HEK293 (cell line): ENCODE measurements at regions not wholly inside any gene's neighbourhood (a gene's known extent, or its start where the extent isn't known, plus 50 kb on each side); places are given as distances from the start of the nearest gene placed in this dataset.

Source experiments
- BCL11B ChIP-seq: fragments of 450-650 bp; formaldehyde crosslinking; IDR thresholded peaks from 2 replicates; pipeline ENCODE4 v1.5.1; 2016; ENCODE audit warnings: low read depth, missing biosample characterization, missing genetic modification characterization
- GLI2 ChIP-seq: fragments of 450-650 bp; formaldehyde crosslinking; IDR thresholded peaks from 2 replicates; pipeline ENCODE4; 2017; ENCODE audit warnings: missing biosample characterization, missing genetic modification characterization, low read depth, borderline replicate concordance
- OSR2 ChIP-seq: fragments of 450-650 bp; formaldehyde crosslinking; IDR thresholded peaks from 2 replicates; pipeline ENCODE4 v1.5.1; 2016; ENCODE audit warnings: missing biosample characterization, missing genetic modification characterization
- SCRT1 ChIP-seq: fragments of 450-650 bp; formaldehyde crosslinking; IDR thresholded peaks from 2 replicates; pipeline ENCODE4 v1.5.1; 2016; ENCODE audit warnings: missing biosample characterization, missing genetic modification characterization, borderline replicate concordance
- ZBTB21 ChIP-seq: fragments of 450-650 bp; formaldehyde crosslinking; IDR thresholded peaks from 2 replicates; pipeline ENCODE4 v1.5.1; 2017; ENCODE audit warnings: missing biosample characterization, missing genetic modification characterization
- ZFP69B ChIP-seq: fragments of 450-650 bp; formaldehyde crosslinking; IDR thresholded peaks from 2 replicates; pipeline ENCODE4 v1.5.1; 2016; ENCODE audit warnings: missing biosample characterization, missing genetic modification characterization
- ZNF121 ChIP-seq: fragments of 450-650 bp; formaldehyde crosslinking; IDR thresholded peaks from 2 replicates; pipeline ENCODE4 v1.5.1; 2016; ENCODE audit warnings: missing biosample characterization, missing genetic modification characterization
- ZNF155 ChIP-seq: fragments of 450-650 bp; formaldehyde crosslinking; IDR thresholded peaks from 2 replicates; pipeline ENCODE4 v1.5.1; 2016; ENCODE audit warnings: missing biosample characterization, missing genetic modification characterization
- ZNF184 ChIP-seq: fragments of 450-650 bp; IDR thresholded peaks from 2 replicates; pipeline ENCODE4 v1.5.1; 2018; ENCODE audit warnings: missing biosample characterization, mild to moderate bottlenecking, missing genetic modification characterization
- ZNF311 ChIP-seq: fragments of 450-650 bp; formaldehyde crosslinking; IDR thresholded peaks from 2 replicates; pipeline ENCODE4 v1.5.1; 2017; ENCODE audit warnings: missing biosample characterization, missing genetic modification characterization, borderline replicate concordance
- ZNF341 ChIP-seq: fragments of 450-650 bp; formaldehyde crosslinking; IDR thresholded peaks from 2 replicates; pipeline ENCODE4; 2016; ENCODE audit warnings: low read depth, missing biosample characterization, missing genetic modification characterization
- ZNF366 ChIP-seq: fragments of 450-650 bp; formaldehyde crosslinking; conservative IDR thresholded peaks from 2 replicates; pipeline ENCODE4 v1.5.1; 2016; ENCODE audit warnings: missing biosample characterization, missing genetic modification characterization
- ZNF391 ChIP-seq: fragments of 450-650 bp; formaldehyde crosslinking; IDR thresholded peaks from 2 replicates; pipeline ENCODE4 v1.5.1; 2016; ENCODE audit warnings: low read depth, missing biosample characterization, missing genetic modification characterization, borderline replicate concordance
- ZNF529 ChIP-seq: fragments of 450-650 bp; formaldehyde crosslinking; IDR thresholded peaks from 2 replicates; pipeline ENCODE4 v1.5.1; 2017; ENCODE audit warnings: missing genetic modification characterization, missing biosample characterization; ENCODE audit not compliant: insufficient replicate concordance
- ZNF549 ChIP-seq: fragments of 450-650 bp; IDR thresholded peaks from 2 replicates; pipeline ENCODE4 v1.5.1; 2018; ENCODE audit warnings: missing biosample characterization, missing genetic modification characterization, mild to moderate bottlenecking, inconsistent platforms, moderate library complexity
- ZNF571 ChIP-seq: fragments of 450-650 bp; formaldehyde crosslinking; IDR thresholded peaks from 2 replicates; pipeline ENCODE4 v1.5.0; 2017; ENCODE audit warnings: missing biosample characterization, missing genetic modification characterization
- ZNF610 ChIP-seq: fragments of 450-650 bp; formaldehyde crosslinking; IDR thresholded peaks from 2 replicates; pipeline ENCODE4 v1.5.1; 2016; ENCODE audit warnings: missing biosample characterization, missing genetic modification characterization, borderline replicate concordance
- ZNF624 ChIP-seq: fragments of 450-650 bp; formaldehyde crosslinking; IDR thresholded peaks from 2 replicates; pipeline ENCODE4 v1.5.1; 2017; ENCODE audit warnings: missing biosample characterization, missing genetic modification characterization
- ZNF626 ChIP-seq: fragments of 450-650 bp; sonication (Bioruptor Pico); formaldehyde crosslinking; IDR thresholded peaks from 2 replicates; pipeline ENCODE4 v1.5.1; 2018; ENCODE audit warnings: missing biosample characterization, missing genetic modification characterization, inconsistent platforms
- ZNF629 ChIP-seq: fragments of 450-650 bp; formaldehyde crosslinking; IDR thresholded peaks from 2 replicates; pipeline ENCODE4 v1.5.1; 2017; ENCODE audit warnings: missing biosample characterization, missing genetic modification characterization
- ZNF791 ChIP-seq: fragments of 450-650 bp; formaldehyde crosslinking; IDR thresholded peaks from 2 replicates; pipeline ENCODE4 v1.5.1; 2016; ENCODE audit warnings: missing biosample characterization, missing genetic modification characterization
- TF ChIP-seq, protein P1 (sequence below): fragments of 450-650 bp; formaldehyde crosslinking; IDR thresholded peaks from 2 replicates; pipeline ENCODE4 v1.5.1; 2016; ENCODE audit warnings: missing biosample characterization, missing genetic modification characterization
- TF ChIP-seq, protein P2 (sequence below): fragments of 450-650 bp; formaldehyde crosslinking; IDR thresholded peaks from 2 replicates; pipeline ENCODE4; 2016; ENCODE audit warnings: missing biosample characterization, missing genetic modification characterization
- TF ChIP-seq, protein P3 (sequence below): fragments of 450-650 bp; formaldehyde crosslinking; IDR thresholded peaks from 2 replicates; pipeline ENCODE4 v1.5.1; 2016; ENCODE audit warnings: missing biosample characterization, missing genetic modification characterization, borderline replicate concordance
- TF ChIP-seq, protein P4 (sequence below): fragments of 450-650 bp; formaldehyde crosslinking; IDR thresholded peaks from 2 replicates; pipeline ENCODE4 v1.5.1; 2017; ENCODE audit warnings: missing biosample characterization, missing genetic modification characterization
- TF ChIP-seq, protein P5 (sequence below): fragments of 450-650 bp; formaldehyde crosslinking; IDR thresholded peaks from 2 replicates; pipeline ENCODE4 v1.5.1; 2016; ENCODE audit warnings: missing biosample characterization, missing genetic modification characterization

DNA sequence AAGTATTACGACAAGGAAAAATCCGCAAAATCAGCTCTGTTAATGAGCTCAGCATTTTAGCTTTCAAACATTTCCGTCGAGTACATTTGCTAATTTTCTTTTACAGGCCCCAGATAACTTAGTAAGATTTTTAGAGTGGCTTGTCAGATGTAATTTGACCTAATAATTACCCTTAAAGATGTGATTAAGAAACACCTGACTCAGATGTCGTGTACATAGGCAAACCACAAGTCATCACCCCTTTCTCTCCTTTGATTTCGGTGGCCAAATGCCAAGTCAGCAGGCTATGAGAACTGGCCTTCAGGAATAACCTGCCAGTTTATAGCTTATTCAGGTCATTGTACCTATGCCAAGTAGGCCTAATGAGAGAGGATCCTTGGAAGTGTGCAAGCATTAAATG is 369.6 kb downstream of the PCDH7 start (continued):
- TF ChIP-seq, protein P1, sequence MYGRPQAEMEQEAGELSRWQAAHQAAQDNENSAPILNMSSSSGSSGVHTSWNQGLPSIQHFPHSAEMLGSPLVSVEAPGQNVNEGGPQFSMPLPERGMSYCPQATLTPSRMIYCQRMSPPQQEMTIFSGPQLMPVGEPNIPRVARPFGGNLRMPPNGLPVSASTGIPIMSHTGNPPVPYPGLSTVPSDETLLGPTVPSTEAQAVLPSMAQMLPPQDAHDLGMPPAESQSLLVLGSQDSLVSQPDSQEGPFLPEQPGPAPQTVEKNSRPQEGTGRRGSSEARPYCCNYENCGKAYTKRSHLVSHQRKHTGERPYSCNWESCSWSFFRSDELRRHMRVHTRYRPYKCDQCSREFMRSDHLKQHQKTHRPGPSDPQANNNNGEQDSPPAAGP = 0 out of 2 replicates have a peak, but pooled peaks have one; percentile 45
- TF ChIP-seq ZNF529 (tag by site-specific recombination) = no peak
- TF ChIP-seq, protein P2, sequence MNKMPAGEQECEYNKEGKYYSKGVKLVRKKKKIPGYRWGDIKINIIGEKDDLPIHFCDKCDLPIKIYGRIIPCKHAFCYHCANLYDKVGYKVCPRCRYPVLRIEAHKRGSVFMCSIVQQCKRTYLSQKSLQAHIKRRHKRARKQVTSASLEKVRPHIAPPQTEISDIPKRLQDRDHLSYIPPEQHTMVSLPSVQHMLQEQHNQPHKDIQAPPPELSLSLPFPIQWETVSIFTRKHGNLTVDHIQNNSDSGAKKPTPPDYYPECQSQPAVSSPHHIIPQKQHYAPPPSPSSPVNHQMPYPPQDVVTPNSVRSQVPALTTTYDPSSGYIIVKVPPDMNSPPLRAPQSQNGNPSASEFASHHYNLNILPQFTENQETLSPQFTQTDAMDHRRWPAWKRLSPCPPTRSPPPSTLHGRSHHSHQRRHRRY = no peak
- TF ChIP-seq ZNF155 (tag by site-specific recombination) = no peak
- TF ChIP-seq ZNF624 (tag by site-specific recombination) = no peak
- TF ChIP-seq BCL11B (tag by site-specific recombination) = no peak
- TF ChIP-seq, protein P3, sequence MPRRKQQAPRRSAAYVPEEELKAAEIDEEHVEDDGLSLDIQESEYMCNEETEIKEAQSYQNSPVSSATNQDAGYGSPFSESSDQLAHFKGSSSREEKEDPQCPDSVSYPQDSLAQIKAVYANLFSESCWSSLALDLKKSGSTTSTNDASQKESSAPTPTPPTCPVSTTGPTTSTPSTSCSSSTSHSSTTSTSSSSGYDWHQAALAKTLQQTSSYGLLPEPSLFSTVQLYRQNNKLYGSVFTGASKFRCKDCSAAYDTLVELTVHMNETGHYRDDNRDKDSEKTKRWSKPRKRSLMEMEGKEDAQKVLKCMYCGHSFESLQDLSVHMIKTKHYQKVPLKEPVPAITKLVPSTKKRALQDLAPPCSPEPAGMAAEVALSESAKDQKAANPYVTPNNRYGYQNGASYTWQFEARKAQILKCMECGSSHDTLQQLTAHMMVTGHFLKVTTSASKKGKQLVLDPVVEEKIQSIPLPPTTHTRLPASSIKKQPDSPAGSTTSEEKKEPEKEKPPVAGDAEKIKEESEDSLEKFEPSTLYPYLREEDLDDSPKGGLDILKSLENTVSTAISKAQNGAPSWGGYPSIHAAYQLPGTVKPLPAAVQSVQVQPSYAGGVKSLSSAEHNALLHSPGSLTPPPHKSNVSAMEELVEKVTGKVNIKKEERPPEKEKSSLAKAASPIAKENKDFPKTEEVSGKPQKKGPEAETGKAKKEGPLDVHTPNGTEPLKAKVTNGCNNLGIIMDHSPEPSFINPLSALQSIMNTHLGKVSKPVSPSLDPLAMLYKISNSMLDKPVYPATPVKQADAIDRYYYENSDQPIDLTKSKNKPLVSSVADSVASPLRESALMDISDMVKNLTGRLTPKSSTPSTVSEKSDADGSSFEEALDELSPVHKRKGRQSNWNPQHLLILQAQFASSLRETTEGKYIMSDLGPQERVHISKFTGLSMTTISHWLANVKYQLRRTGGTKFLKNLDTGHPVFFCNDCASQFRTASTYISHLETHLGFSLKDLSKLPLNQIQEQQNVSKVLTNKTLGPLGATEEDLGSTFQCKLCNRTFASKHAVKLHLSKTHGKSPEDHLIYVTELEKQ = peak; percentile 97
- no peak for TF ChIP-seq ZNF341 (tag by site-specific recombination)
- TF ChIP-seq, protein P4, sequence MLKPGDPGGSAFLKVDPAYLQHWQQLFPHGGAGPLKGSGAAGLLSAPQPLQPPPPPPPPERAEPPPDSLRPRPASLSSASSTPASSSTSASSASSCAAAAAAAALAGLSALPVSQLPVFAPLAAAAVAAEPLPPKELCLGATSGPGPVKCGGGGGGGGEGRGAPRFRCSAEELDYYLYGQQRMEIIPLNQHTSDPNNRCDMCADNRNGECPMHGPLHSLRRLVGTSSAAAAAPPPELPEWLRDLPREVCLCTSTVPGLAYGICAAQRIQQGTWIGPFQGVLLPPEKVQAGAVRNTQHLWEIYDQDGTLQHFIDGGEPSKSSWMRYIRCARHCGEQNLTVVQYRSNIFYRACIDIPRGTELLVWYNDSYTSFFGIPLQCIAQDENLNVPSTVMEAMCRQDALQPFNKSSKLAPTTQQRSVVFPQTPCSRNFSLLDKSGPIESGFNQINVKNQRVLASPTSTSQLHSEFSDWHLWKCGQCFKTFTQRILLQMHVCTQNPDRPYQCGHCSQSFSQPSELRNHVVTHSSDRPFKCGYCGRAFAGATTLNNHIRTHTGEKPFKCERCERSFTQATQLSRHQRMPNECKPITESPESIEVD (tag by site-specific recombination) = peak; percentile 95
- TF ChIP-seq, protein P5, sequence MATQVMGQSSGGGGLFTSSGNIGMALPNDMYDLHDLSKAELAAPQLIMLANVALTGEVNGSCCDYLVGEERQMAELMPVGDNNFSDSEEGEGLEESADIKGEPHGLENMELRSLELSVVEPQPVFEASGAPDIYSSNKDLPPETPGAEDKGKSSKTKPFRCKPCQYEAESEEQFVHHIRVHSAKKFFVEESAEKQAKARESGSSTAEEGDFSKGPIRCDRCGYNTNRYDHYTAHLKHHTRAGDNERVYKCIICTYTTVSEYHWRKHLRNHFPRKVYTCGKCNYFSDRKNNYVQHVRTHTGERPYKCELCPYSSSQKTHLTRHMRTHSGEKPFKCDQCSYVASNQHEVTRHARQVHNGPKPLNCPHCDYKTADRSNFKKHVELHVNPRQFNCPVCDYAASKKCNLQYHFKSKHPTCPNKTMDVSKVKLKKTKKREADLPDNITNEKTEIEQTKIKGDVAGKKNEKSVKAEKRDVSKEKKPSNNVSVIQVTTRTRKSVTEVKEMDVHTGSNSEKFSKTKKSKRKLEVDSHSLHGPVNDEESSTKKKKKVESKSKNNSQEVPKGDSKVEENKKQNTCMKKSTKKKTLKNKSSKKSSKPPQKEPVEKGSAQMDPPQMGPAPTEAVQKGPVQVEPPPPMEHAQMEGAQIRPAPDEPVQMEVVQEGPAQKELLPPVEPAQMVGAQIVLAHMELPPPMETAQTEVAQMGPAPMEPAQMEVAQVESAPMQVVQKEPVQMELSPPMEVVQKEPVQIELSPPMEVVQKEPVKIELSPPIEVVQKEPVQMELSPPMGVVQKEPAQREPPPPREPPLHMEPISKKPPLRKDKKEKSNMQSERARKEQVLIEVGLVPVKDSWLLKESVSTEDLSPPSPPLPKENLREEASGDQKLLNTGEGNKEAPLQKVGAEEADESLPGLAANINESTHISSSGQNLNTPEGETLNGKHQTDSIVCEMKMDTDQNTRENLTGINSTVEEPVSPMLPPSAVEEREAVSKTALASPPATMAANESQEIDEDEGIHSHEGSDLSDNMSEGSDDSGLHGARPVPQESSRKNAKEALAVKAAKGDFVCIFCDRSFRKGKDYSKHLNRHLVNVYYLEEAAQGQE (tag by site-specific recombination) = no peak
- TF ChIP-seq ZNF311 (tag by site-specific recombination) = no peak
- peak; percentile 90 for TF ChIP-seq GLI2 (tag by site-specific recombination)
- TF ChIP-seq ZNF549 = no peak
- TF ChIP-seq ZNF626 = no peak
- TF ChIP-seq ZNF121 (tag by site-specific recombination) = no peak
- TF ChIP-seq ZNF366 (tag by site-specific recombination) = peak; percentile 100
- no peak for TF ChIP-seq ZNF791 (tag by site-specific recombination)
- peak; percentile 83; the same call in 1 of the 2 replicates for TF ChIP-seq ZNF391 (tag by site-specific recombination)
- TF ChIP-seq ZNF610 (tag by site-specific recombination) = 0 out of 2 replicates have a peak, but pooled peaks have one; percentile 37
- TF ChIP-seq ZNF184 (tag by site-specific recombination) = peak; percentile 48; the same call in 1 of the 2 replicates
- TF ChIP-seq ZNF629 = peak; percentile 94
- no peak for TF ChIP-seq ZNF571
- no peak; the same call in none of the 2 replicates for TF ChIP-seq ZBTB21
- TF ChIP-seq SCRT1 (tag by site-specific recombination) = no peak
- TF ChIP-seq OSR2 (tag by site-specific recombination) = peak; percentile 91
- no peak for TF ChIP-seq ZFP69B
